ENCODE measurements at regions not wholly inside any gene's neighbourhood (a gene's known extent, or its start where the extent isn't known, plus 50 kb on each side); places are given as distances from the start of the nearest gene placed in this dataset.

DNA sequence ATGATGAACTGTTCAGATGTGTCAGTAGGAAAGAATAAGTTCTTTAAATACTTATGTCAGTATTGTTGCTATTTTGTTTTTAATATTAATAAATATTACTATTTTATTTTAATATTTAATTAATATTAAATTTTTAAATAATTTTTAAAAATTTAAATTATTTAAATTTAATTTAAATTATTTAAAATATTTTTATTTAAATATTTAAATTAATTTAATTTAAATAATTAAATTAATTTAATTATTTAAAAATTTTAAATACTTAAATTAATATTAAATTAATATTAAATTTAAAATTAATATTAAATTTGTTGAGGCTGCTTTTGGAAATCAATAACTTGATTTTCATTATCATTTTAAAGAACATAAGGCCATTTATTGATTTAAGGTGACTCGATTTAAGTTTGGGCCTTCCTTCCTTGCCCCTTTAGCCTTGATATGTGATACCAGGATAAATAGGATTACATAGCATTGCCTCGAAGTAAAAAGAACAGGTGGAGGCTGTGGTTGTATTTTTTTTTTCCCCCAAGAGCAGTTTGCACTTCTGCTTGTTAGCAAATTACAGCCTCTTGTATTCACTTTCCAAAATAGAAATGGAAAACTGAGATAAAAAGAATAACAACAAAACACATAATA is 915.2 kb downstream of the TTLL7 start:
- H3K36me3 Mint-ChIP-seq (ENCODE audit: low read depth): no peaks in the 10 kb centered on the region
- intact Hi-C loops (cut with micrococcal nuclease): no loop called here
- H3K27me3 Mint-ChIP-seq (ENCODE audit: low read depth): no peaks in the 10 kb centered on the region
- no peak for DNase-seq (ENCODE audit: low spot score)
- H3K4me1 Mint-ChIP-seq (ENCODE audit: low read depth): no peaks in the 10 kb centered on the region
- no peak overlapping the region for H3K4me3 Mint-ChIP-seq (ENCODE audit: low read depth)
- no peak overlapping the region for H3K27ac Mint-ChIP-seq
- H3K9me3 Mint-ChIP-seq: peaks cover 3% of the 10 kb centered on the region

DNA sequence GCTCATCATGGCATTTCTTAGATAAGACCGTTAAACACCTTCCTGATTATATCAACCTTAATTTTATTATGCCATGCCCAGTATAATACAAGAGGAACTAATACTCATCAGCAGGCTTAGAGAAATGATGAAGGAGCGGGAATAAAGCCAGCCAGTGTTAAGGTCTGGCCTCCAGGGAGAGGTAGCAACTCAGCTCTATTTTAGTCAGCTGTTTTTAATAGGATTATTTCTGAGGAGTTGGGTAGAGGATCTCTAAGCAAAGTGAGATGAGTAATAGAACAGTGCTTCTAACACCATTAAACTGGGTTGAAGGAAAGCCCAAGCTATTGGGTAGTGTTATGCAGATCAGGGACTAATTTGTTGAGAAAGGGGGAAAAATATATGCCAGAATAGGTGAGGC is 921.5 kb downstream of the TTLL7 start:
- Mint-ChIP-seq H3K36me3 (ENCODE audit: low read depth) (no peaks in the 10 kb centered on the region), H3K4me1 (ENCODE audit: low read depth) (no peaks in the 10 kb centered on the region), H3K27ac (no peak overlapping the region), H3K9me3 (no peaks in the 10 kb centered on the region), H3K27me3 (ENCODE audit: low read depth) (no peaks in the 10 kb centered on the region), H3K4me3 (ENCODE audit: low read depth) (no peak overlapping the region)
- intact Hi-C loops (cut with micrococcal nuclease): no loop called here
- DNase-seq (ENCODE audit: low spot score): no peak

DNA sequence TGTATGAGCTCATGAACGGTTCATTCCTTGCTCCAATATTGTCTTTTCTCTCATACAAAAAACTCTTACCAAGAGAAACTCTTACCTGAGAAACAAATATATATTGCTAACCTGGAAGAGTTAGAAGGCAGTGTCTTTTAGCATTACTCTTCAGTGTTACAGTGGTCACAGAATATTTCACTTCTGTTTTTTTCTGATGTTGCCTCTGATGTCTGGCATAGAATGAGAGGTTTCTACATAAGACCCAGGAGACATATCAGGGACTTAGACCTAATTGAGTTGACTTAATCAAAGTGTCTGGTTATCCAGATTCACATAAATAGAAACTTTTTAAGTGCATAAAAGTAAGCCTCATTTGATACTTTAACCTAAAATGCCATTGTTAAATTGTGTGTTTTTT is 923.8 kb downstream of the TTLL7 start:
- H3K4me3 Mint-ChIP-seq (ENCODE audit: low read depth): no peak overlapping the region
- no peaks in the 10 kb centered on the region for H3K4me1 Mint-ChIP-seq (ENCODE audit: low read depth)
- H3K27ac Mint-ChIP-seq: no peak overlapping the region
- DNase-seq (ENCODE audit: low spot score): no peak
- intact Hi-C loops (cut with micrococcal nuclease): no loop called here
- H3K27me3 Mint-ChIP-seq (ENCODE audit: low read depth): no peaks in the 10 kb centered on the region
- H3K36me3 Mint-ChIP-seq (ENCODE audit: low read depth): no peaks in the 10 kb centered on the region
- H3K9me3 Mint-ChIP-seq: no peaks in the 10 kb centered on the region

DNA sequence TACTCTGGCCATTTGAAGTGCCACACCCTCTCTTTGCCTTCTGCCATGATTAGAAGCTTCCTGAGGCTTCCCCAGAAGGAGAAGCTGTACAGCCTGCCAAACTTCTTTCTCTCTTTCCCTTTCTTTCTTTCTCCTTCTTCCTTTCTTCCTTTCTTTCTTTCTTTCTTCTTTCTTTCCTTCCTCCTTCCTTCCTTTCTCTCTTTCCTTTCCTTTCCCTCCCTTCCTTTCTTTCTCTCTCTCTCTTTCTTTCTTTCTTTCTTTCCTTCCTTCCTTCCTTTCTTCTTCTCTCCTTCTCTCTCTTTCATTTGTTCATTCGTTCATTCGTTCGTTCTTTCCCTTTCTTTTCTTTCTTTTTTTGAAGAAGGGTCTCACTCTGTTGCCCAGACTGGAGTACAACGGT is 931.0 kb downstream of the TTLL7 start:
- intact Hi-C loops (cut with micrococcal nuclease): no loop called here
- DNase-seq (ENCODE audit: low spot score): no peak
- Mint-ChIP-seq H3K36me3 (ENCODE audit: low read depth) (no peaks in the 10 kb centered on the region), H3K4me3 (ENCODE audit: low read depth) (no peak overlapping the region), H3K9me3 (no peaks in the 10 kb centered on the region), H3K4me1 (ENCODE audit: low read depth) (no peaks in the 10 kb centered on the region), H3K27ac (no peak overlapping the region), H3K27me3 (ENCODE audit: low read depth) (no peaks in the 10 kb centered on the region)

DNA sequence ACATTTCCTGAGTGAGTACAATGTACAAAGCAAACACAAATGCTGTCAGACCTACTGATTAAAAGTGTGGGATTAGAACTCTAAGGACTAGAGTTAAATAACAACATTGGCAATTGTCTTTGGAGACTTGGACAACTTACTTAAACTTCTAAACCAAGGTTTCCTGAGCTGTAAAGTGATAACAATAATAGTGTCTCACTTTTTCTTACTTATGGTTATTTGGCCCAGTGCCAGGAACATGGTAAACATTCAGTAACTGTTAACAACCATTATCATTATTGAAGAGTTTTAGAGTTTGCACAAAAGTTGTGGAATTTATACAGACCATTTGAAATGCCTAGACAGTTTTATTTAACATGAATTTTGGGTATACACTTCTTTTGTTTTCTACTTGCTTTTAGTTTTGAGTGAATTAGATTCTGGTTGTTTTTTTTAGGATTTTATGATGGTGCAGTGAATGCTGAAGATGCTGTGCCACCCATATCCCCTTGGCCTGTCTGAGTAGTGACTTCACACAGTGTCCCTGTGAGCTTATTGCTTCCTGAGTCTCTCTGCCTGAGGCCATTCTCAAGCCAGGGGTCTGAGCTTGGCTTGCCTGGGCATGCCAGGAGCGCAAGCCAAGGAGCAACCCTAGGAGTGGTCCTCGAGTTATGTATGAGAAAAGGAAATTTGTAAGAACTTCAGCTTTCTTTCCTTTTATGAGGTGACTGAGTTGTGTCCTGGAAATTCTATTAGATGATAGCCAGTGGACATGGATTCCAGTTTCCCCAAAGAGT is 932.8 kb downstream of the TTLL7 start:
- Mint-ChIP-seq H3K9me3 (no peaks in the 10 kb centered on the region), H3K27ac (no peak overlapping the region), H3K27me3 (ENCODE audit: low read depth) (no peaks in the 10 kb centered on the region), H3K36me3 (ENCODE audit: low read depth) (no peaks in the 10 kb centered on the region), H3K4me1 (ENCODE audit: low read depth) (no peaks in the 10 kb centered on the region), H3K4me3 (ENCODE audit: low read depth) (no peak overlapping the region)
- intact Hi-C loops (cut with micrococcal nuclease): no loop called here
- DNase-seq (ENCODE audit: low spot score): no peak

DNA sequence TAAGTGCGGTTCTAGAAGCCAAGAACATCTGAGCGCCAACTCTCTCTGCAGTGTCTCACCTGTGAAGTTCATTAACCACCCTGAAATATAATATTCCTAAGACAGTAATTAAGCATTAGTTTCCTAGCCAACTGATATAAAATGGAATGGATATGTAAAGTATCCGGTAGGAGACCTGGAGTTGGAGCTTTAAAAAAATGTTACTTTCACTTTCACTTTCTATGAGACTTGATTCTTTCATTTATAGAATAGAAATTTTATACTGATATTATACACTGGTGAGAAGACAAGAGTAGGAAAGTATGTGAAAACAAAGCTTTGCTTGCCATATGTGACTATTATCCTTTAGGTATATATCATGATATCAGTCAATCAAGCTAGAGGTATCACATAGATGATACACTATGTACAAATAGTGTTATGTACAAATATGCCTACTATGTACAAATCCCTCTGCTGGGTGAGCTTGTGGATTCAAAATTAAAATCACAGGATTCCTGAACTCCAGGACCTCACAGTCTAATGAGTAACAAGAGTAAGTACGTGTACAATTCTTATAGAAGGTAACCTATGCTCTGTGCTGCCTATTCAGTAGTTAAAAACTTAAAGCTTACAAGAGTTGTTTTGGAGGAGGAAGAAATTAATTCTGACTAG is 934.2 kb downstream of the TTLL7 start:
- H3K9me3 Mint-ChIP-seq: no peaks in the 10 kb centered on the region
- H3K4me1 Mint-ChIP-seq (ENCODE audit: low read depth): no peaks in the 10 kb centered on the region
- intact Hi-C loops (cut with micrococcal nuclease): no loop called here
- H3K27me3 Mint-ChIP-seq (ENCODE audit: low read depth): no peaks in the 10 kb centered on the region
- no peak overlapping the region for H3K27ac Mint-ChIP-seq
- DNase-seq (ENCODE audit: low spot score): no peak
- no peaks in the 10 kb centered on the region for H3K36me3 Mint-ChIP-seq (ENCODE audit: low read depth)
- no peak overlapping the region for H3K4me3 Mint-ChIP-seq (ENCODE audit: low read depth)

DNA sequence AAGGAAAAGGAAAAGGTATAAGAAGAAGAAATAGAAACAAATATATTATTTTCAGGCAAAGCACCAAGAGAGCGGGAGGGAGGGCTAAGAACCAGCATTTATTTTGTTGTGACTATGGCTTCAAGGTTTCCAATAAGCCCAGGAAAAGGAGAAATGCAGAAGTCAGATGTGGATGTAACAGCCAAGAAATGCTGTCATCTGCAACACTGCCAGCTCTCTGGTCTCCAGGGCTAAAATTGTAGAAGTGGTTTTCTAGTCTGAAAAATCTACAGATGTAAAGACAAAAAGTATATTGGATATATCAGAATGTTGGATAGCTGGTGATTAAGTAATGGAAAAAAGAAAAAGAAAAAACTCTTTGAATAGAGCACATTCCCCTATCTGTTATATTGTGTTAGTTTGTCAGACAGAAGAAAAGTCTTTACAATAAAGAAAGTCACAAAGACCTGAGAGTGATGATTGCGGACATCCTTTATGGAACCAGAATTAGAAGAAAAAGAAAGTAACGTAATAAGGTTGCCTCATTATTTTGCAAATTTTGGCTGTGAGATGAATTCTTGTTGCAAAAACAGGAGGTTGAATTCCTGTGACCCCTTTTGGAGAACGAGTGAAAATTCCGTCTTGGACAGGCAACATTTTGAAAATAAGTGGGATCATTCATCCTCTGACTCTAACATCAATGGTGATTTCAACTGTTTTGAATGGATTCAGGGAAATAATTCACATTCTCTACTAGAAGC is 938.1 kb downstream of the TTLL7 start:
- no peak overlapping the region for H3K4me3 Mint-ChIP-seq (ENCODE audit: low read depth)
- no peaks in the 10 kb centered on the region for H3K27me3 Mint-ChIP-seq (ENCODE audit: low read depth)
- H3K36me3 Mint-ChIP-seq (ENCODE audit: low read depth): no peaks in the 10 kb centered on the region
- H3K27ac Mint-ChIP-seq: no peak overlapping the region
- H3K4me1 Mint-ChIP-seq (ENCODE audit: low read depth): no peaks in the 10 kb centered on the region
- intact Hi-C loops (cut with micrococcal nuclease): no loop called here
- H3K9me3 Mint-ChIP-seq: no peaks in the 10 kb centered on the region
- DNase-seq (ENCODE audit: low spot score): no peak

DNA sequence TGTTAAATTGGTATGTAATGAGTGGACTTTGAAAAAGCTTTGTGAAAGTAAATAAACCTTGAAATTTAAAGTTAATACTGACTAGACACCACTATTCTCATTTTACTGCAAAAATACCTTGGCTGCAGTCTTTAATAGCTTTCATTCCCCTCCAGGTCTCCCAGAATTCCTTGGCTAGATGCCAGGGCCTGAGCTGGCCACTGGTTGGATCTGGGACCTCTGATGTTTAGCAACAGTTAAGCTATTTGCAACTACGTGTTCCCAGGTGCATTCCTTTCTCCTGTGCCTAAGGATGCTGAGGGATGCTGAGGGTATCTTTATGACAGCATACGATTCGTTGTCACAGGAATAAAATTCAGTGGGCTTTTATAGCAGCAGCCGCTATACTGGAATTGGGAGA is 938.7 kb downstream of the TTLL7 start:
- Mint-ChIP-seq H3K4me1 (ENCODE audit: low read depth) (no peaks in the 10 kb centered on the region), H3K36me3 (ENCODE audit: low read depth) (no peaks in the 10 kb centered on the region), H3K27me3 (ENCODE audit: low read depth) (no peaks in the 10 kb centered on the region), H3K4me3 (ENCODE audit: low read depth) (no peak overlapping the region), H3K9me3 (no peaks in the 10 kb centered on the region), H3K27ac (no peak overlapping the region)
- no peak for DNase-seq (ENCODE audit: low spot score)
- intact Hi-C loops (cut with micrococcal nuclease): no loop called here

DNA sequence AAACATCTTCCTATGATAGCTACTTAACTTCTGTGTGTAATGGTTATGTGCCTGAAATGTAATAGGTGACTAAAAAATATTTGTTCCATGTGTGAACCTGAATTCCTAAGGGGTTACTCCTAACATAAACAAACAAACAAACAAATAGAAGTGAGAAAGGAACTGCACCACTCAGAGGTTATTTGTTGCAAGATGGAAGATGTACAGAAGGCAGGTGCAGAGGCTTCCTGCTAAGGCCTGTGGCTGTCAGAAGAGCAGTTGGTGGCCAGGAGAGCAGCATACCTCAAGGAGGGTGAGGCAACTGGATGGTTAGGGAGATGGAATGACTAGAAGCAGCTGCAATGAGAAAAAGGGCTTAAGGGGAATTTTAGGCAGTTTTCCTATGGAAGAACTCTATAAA is 940.6 kb downstream of the TTLL7 start:
- Mint-ChIP-seq H3K27me3 (ENCODE audit: low read depth) (no peaks in the 10 kb centered on the region), H3K36me3 (ENCODE audit: low read depth) (no peaks in the 10 kb centered on the region), H3K4me1 (ENCODE audit: low read depth) (no peaks in the 10 kb centered on the region), H3K27ac (no peak overlapping the region), H3K9me3 (no peaks in the 10 kb centered on the region), H3K4me3 (ENCODE audit: low read depth) (no peak overlapping the region)
- no peak for DNase-seq (ENCODE audit: low spot score)
- intact Hi-C loops (cut with micrococcal nuclease): no loop called here

DNA sequence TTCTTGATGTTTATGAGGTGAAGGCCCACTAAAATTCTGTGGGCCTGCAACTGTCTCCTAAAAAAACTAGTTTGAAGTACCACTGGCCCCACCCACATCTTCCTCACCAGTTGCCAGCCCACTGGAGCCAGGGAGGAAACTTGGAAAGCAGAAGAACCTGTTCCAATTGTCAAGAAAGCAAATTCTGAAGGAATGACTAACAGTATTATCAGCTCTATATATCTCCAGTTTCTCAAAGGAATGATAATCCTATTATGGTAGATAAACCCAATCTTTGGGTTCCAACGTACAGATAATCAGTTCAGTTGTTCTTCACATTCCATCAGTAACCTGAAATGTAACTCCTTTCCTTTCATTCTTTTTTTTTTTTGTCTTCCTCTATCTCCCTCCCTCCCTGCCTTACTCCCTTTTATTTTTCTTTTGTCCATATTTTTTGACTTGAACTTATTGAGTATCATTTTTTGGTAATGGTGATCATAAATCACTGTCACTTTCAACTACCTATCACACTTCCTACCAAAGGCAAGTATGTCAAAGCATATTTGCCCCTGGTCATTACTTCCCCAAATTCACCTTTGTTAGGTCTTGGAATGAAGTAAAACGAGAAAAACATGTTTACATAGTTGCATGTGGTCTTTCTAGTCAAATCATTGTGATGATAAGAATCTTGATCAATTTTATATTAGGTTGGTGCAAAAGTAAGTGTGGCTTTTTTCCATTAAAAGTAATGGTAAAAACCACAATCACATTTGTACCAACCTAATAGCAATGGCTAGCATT is 943.4 kb downstream of the TTLL7 start:
- H3K27me3 Mint-ChIP-seq (ENCODE audit: low read depth): no peaks in the 10 kb centered on the region
- intact Hi-C loops (cut with micrococcal nuclease): no loop called here
- H3K4me3 Mint-ChIP-seq (ENCODE audit: low read depth): no peak overlapping the region
- H3K9me3 Mint-ChIP-seq: peaks cover 9% of the 10 kb centered on the region
- no peak for DNase-seq (ENCODE audit: low spot score)
- H3K27ac Mint-ChIP-seq: no peak overlapping the region
- H3K36me3 Mint-ChIP-seq (ENCODE audit: low read depth): no peaks in the 10 kb centered on the region
- no peaks in the 10 kb centered on the region for H3K4me1 Mint-ChIP-seq (ENCODE audit: low read depth)

DNA sequence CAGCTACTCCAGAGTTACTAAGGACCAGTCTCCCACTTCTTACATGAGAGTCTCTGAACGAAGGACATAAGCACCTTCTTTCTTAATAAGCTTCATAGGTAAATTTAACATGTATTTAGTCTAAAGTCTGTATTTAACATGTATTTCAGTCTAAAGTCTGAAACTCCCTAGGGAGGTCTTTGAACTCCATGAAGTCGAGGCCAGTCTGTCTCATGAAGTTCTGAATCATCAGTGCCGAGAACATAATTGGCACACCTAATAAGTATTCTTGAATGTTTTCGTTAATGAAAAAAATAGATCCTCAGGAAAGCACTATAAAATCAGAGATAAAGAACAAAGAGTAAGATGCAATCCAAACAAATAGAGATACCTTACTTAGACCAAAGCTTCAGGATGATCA is 945.5 kb downstream of the TTLL7 start:
- intact Hi-C loops (cut with micrococcal nuclease): no loop called here
- Mint-ChIP-seq H3K27ac (no peak overlapping the region), H3K4me1 (ENCODE audit: low read depth) (no peaks in the 10 kb centered on the region)

DNA sequence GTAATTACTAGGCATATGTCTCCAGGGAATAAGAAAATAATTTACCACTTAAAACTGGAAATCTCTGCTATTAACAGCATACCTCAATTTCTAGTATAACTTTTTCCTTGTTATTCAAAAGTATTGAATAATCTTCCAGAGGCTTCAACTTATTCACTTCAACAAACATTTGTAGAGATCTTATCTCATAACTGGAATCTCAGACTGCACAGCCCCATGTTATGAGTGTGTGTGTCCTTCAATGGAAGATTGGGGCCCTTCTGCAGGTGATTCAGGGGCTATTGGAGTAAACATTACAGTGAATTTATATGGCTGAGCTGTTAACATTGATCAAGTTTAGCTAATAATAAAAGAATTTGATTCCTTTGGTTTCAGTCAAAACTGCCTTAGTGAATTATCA is 946.1 kb downstream of the TTLL7 start:
- Mint-ChIP-seq H3K4me3 (ENCODE audit: low read depth) (no peak overlapping the region), H3K4me1 (ENCODE audit: low read depth) (no peaks in the 10 kb centered on the region), H3K36me3 (ENCODE audit: low read depth) (no peaks in the 10 kb centered on the region), H3K27ac (no peak overlapping the region), H3K27me3 (ENCODE audit: low read depth) (no peaks in the 10 kb centered on the region), H3K9me3 (peaks cover 15% of the 10 kb centered on the region)
- intact Hi-C loops (cut with micrococcal nuclease): no loop called here
- DNase-seq (ENCODE audit: low spot score): no peak

More for the DNA sequence above, 945.5 kb downstream of the TTLL7 start:
- Mint-ChIP-seq H3K9me3 (peaks cover 15% of the 10 kb centered on the region), H3K27me3 (ENCODE audit: low read depth) (no peaks in the 10 kb centered on the region), H3K36me3 (ENCODE audit: low read depth) (no peaks in the 10 kb centered on the region), H3K4me3 (ENCODE audit: low read depth) (no peak overlapping the region)
- DNase-seq (ENCODE audit: low spot score): no peak

Data from activated T-helper 2 cell treated with anti-CD3 and anti-CD28 coated beads, Interferon-gamma antibody, Interleukin-2, Interleukin-4, amounts not matched to agents 10 μg/mL and 5 μg/mL and 100 μg/mL, durations not matched to agents 14 hours and 24 hours and 36 hours (primary cell).